Stomach (tissue), 4 donors: ENCODE measurements at regions not wholly inside any gene's neighbourhood (a gene's known extent, or its start where the extent isn't known, plus 50 kb on each side); places are given as distances from the start of the nearest gene placed in this dataset.

ENCODE experiments used
- CTCF ChIP-seq, 7 experiments: fragments of 450-650 bp in 4 of 7; fragments of 200-600 bp in 3 of 7; sonication (generic) in 3 of 7; IDR thresholded peaks; one replicate each; pipeline ENCODE4 v1.5.1; 2016 to 2019; ENCODE audit warnings: antibody characterized with exemption in 7 of 7, control low read depth in 2 of 7, mild to moderate bottlenecking in 1 of 7
- EP300 ChIP-seq: sonication (generic); formaldehyde crosslinking; IDR thresholded peaks from one replicate; pipeline ENCODE4 v1.6.1; 2017; ENCODE audit warnings: antibody characterized with exemption
- POLR2A ChIP-seq, 4 donors: fragments of 450-650 bp; IDR thresholded peaks; one replicate each; pipeline ENCODE4 v1.6.1; 2016; ENCODE audit warnings: antibody characterized with exemption in 4 of 4, control low read depth in 2 of 4, mild to moderate bottlenecking in 1 of 4, moderate library complexity in 1 of 4
- POLR2AphosphoS5 ChIP-seq, 3 donors: sonication (generic); formaldehyde crosslinking; IDR thresholded peaks; one replicate each; pipeline ENCODE4 v1.6.1; 2016; ENCODE audit warnings: antibody characterized with exemption in 3 of 3

DNA sequence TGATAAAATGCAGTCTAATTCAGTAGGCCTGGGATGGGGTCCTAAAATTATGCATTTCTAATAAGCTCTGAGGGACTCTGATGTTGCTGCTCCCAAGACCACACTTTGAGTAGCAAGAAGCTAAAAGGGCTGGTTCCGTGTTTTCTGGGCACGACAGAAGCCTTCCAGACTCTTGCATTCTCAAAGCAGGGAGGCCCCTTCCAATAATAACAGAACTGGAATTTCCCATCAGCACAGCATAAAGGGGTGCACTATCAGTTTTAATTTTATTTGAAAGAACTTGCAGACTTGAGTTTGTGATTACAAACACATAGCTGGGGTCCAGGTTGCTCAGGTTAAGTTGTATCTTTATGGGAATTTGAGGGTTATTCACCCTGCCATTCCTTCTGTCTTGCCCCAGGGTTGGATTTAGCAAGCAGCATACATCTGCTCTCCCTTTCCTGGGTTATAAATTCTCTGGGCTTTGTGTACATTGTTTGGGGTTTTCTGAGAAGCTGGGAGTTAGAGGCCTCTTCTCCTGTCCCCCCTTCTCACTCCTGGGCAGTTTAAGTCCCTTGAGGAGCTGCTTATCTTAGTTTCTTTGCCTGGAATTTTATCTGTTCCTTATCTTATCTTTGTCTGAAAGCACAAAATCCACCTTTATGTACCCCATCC is 94.2 kb upstream of the SLC2A1 start:
- TF ChIP-seq POLR2A (IDR thresholded peaks at IDR 0.05) (no peak), CTCF (IDR thresholded peaks at IDR 0.05) (no peak), POLR2AphosphoS5 (IDR thresholded peaks at IDR 0.05) (no peak), EP300 (no peak)
